DMS53 treated with DMSO at 0.1 percent for 48 hours (cell line): ENCODE measurements at regions not wholly inside any gene's neighbourhood (a gene's known extent, or its start where the extent isn't known, plus 50 kb on each side); places are given as distances from the start of the nearest gene placed in this dataset.

Experiments
- DNase-seq: peaks from one replicate; lab custom pipeline; 2025; ENCODE audit not compliant: unreplicated experiment; lab: John Stamatoyannopoulos, UW

- no peak for DNase-seq
These were observed 393.8 kb downstream of the ZNF385D start for GRCh38 chr3:21357241-21357640.

GRCh38 chr3:21356402-21356801, 394.6 kb downstream of the ZNF385D start:
- no peak for DNase-seq

GRCh38 chr3:21345382-21345976, 405.5 kb downstream of the ZNF385D start:
- no peak for DNase-seq

- DNase-seq: no peak
These were observed 419.2 kb downstream of the ZNF385D start for GRCh38 chr3:21331857-21332256.

GRCh38 chr3:21331321-21331720, 419.7 kb downstream of the ZNF385D start:
- DNase-seq: no peak

- no peak for DNase-seq
These were observed 420.7 kb downstream of the ZNF385D start for GRCh38 chr3:21330293-21330692.

- no peak for DNase-seq
These were observed 422.2 kb downstream of the ZNF385D start for GRCh38 chr3:21328711-21329390.

GRCh38 chr3:21326704-21327475, 424.1 kb downstream of the ZNF385D start:
- no peak for DNase-seq

- no peak for DNase-seq
These were observed 436.3 kb downstream of the ZNF385D start for GRCh38 chr3:21314688-21315087.

- no peak for DNase-seq
These were observed 440.1 kb downstream of the ZNF385D start for GRCh38 chr3:21310891-21311290.

- DNase-seq: no peak
These were observed 440.8 kb downstream of the ZNF385D start for GRCh38 chr3:21310161-21310560.

- no peak for DNase-seq
These were observed 453.7 kb downstream of the ZNF385D start for GRCh38 chr3:21297304-21297703.

GRCh38 chr3:21294768-21295167, 456.2 kb downstream of the ZNF385D start:
- DNase-seq: no peak

GRCh38 chr3:21292971-21293370, 458.0 kb downstream of the ZNF385D start:
- DNase-seq: no peak

- DNase-seq: no peak
These were observed 460.5 kb downstream of the ZNF385D start for GRCh38 chr3:21290557-21290956.

GRCh38 chr3:21274079-21274571, 476.9 kb downstream of the ZNF385D start:
- no peak for DNase-seq

GRCh38 chr3:21273259-21274025, 477.6 kb downstream of the ZNF385D start:
- DNase-seq: no peak

- DNase-seq: no peak
These were observed 479.4 kb downstream of the ZNF385D start for GRCh38 chr3:21271606-21272016.

GRCh38 chr3:21269882-21270281, 481.1 kb downstream of the ZNF385D start:
- no peak for DNase-seq

- no peak for DNase-seq
These were observed 490.5 kb downstream of the ZNF385D start for GRCh38 chr3:21260507-21260906.

GRCh38 chr3:21259896-21260295, 491.1 kb downstream of the ZNF385D start:
- DNase-seq: no peak
